Endothelial cell of umbilical vein (primary cell): ENCODE measurements at regions not wholly inside any gene's neighbourhood (a gene's known extent, or its start where the extent isn't known, plus 50 kb on each side); places are given as distances from the start of the nearest gene placed in this dataset.

Experiments
- BruUV-seq: library from RNA; stranded (reverse); fragments of 400-500 nt; replicated peaks from 2 replicates; lab custom pipeline; 2021; lab: Mats Ljungman, UMichigan
- CTCF ChIA-PET: fragments of 300-600, 350-600 bp; sonication (Branson Sonifier 250); formaldehyde crosslinking; loops from one replicate; lab custom pipeline; 2021; ENCODE audit warnings: antibody characterized with exemption, inconsistent platforms; lab: Charles Lee
- POLR2A ChIA-PET: fragments of 300-600, 350-600 bp; sonication (Branson Sonifier 250); formaldehyde crosslinking; loops from one replicate; lab custom pipeline; 2021; ENCODE audit warnings: antibody characterized with exemption, inconsistent platforms; lab: Charles Lee
- DNase-seq: peaks from one replicate; pipeline ENCODE4 v3.0.0-alpha.2; 2011; ENCODE audit warnings: low read depth, low spot score
- FAIRE-seq: peaks from 2 replicates; lab custom pipeline; 2011; peaks lifted over from hg19 to GRCh38; lab: Jason Lieb, UNC
- H2AFZ ChIP-seq: 2 replicates; pipeline ENCODE4 v1.6.0; 2012; ENCODE audit warnings: low read depth, low read length, control low read depth, inconsistent platforms
- H3K27ac ChIP-seq: 2 replicates; pipeline ENCODE4 v1.5.1; 2011; ENCODE audit warnings: low read depth, mild to moderate bottlenecking, control low read depth, low read length, moderate library complexity; ENCODE audit not compliant: insufficient read depth
- H3K27me3 ChIP-seq, 2 experiments: 2 replicates each; pipeline versions ENCODE4 v1.6.0 to v1.6.1; 2011; ENCODE audit warnings: low read length in 2 of 2, mixed read lengths in 1 of 2; ENCODE audit not compliant: control insufficient read depth in 2 of 2, insufficient read depth in 2 of 2
- H3K36me3 ChIP-seq, 2 experiments: 2 replicates in 1 of 2; 3 replicates in 1 of 2; pipeline ENCODE4 v1.5.1; 2011; ENCODE audit warnings: low read length in 2 of 2, mild to moderate bottlenecking in 1 of 2, moderate library complexity in 1 of 2; ENCODE audit not compliant: control insufficient read depth in 2 of 2, insufficient read depth in 2 of 2; ENCODE audit errors: extremely low read depth in 1 of 2
- H3K4me1 ChIP-seq: 3 replicates; pipeline ENCODE4 v1.5.1; 2011; ENCODE audit warnings: mild to moderate bottlenecking, low read length; ENCODE audit not compliant: control insufficient read depth, insufficient read depth; ENCODE audit errors: extremely low read depth
- H3K4me2 ChIP-seq: 2 replicates; pipeline ENCODE4 v1.6.1; 2011; ENCODE audit warnings: low read length, control low read depth, mixed read lengths; ENCODE audit not compliant: insufficient read depth
- H3K4me3 ChIP-seq, 3 experiments: fragments of 200-600 bp in 1 of 3; sonication (generic), shearing (Covaris generic) in 1 of 3; replicated peaks in 1 of 3; 2 replicates each; pipeline ENCODE4 v1.5.1; 2011 to 2016; ENCODE audit warnings: control low read depth in 3 of 3, low read length in 3 of 3, mild to moderate bottlenecking in 2 of 3, inconsistent platforms in 1 of 3, low read depth in 1 of 3, moderate library complexity in 1 of 3; ENCODE audit not compliant: insufficient read depth in 1 of 3
- H3K79me2 ChIP-seq: 2 replicates; pipeline ENCODE4 v1.6.0; 2012; ENCODE audit warnings: low read length, inconsistent platforms; ENCODE audit not compliant: control insufficient read depth, insufficient read depth
- H3K9ac ChIP-seq: replicated peaks from 2 replicates; pipeline ENCODE3; 2011; ENCODE audit warnings: low read length, control low read depth; ENCODE audit not compliant: insufficient read depth; ENCODE audit errors: extremely low read depth
- H3K9me1 ChIP-seq: replicated peaks from 3 replicates; pipeline ENCODE4 v1.6.0; 2011; ENCODE audit warnings: mild to moderate bottlenecking, low read length; ENCODE audit not compliant: control insufficient read depth, insufficient read depth; ENCODE audit errors: extremely low read depth
- H3K9me3 ChIP-seq: replicated peaks from 2 replicates; pipeline ENCODE4 v1.5.1; 2012; ENCODE audit warnings: low read length, inconsistent platforms; ENCODE audit not compliant: control insufficient read depth, insufficient read depth
- H4K20me1 ChIP-seq: replicated peaks from 2 replicates; pipeline ENCODE3; 2011; ENCODE audit warnings: mild to moderate bottlenecking, low read length; ENCODE audit not compliant: control insufficient read depth, insufficient read depth; ENCODE audit errors: extremely low read depth
- CTCF ChIP-seq, 2 donors: IDR thresholded peaks; 1 replicate in 1 of 2; 2 replicates in 1 of 2; pipeline ENCODE4 v1.5.1; 2011; ENCODE audit warnings: low read length in 2 of 2, mild to moderate bottlenecking in 2 of 2, moderate library complexity in 2 of 2, control low read depth in 1 of 2, inconsistent platforms in 1 of 2, low read depth in 1 of 2; ENCODE audit not compliant: insufficient read depth in 1 of 2; ENCODE audit errors: extremely low read depth in 1 of 2
- EZH2 ChIP-seq: IDR thresholded peaks from 2 replicates; pipeline ENCODE4 v1.6.1; 2012; ENCODE audit warnings: borderline replicate concordance, low read depth, mild to moderate bottlenecking, moderate library complexity, low read length, inconsistent platforms; ENCODE audit not compliant: severe bottlenecking
- FOS ChIP-seq: IDR thresholded peaks from 2 replicates; pipeline ENCODE4 v1.6.1; 2011; ENCODE audit warnings: mild to moderate bottlenecking, low read length, moderate library complexity, borderline replicate concordance; ENCODE audit not compliant: insufficient read depth
- GATA2 ChIP-seq: IDR thresholded peaks from 2 replicates; pipeline ENCODE4 v1.7.0; 2011; ENCODE audit warnings: low read depth, mild to moderate bottlenecking, moderate library complexity, mixed read lengths, low read length; ENCODE audit not compliant: insufficient read length, insufficient read depth
- JUN ChIP-seq: IDR thresholded peaks from 2 replicates; pipeline ENCODE4 v1.6.1; 2011; ENCODE audit warnings: borderline replicate concordance, low read depth; ENCODE audit not compliant: insufficient read length, insufficient read depth
- MAX ChIP-seq: IDR thresholded peaks from 2 replicates; pipeline ENCODE4 v1.6.1; 2011; ENCODE audit not compliant: insufficient read depth, insufficient read length
- MYC ChIP-seq: IDR thresholded peaks from one replicate; pipeline ENCODE4 v1.6.1; 2011; ENCODE audit warnings: mild to moderate bottlenecking, low read depth, low read length
- POLR2A ChIP-seq: IDR thresholded peaks from 2 replicates; pipeline ENCODE4 v1.6.1; 2012; ENCODE audit warnings: low read depth, mild to moderate bottlenecking, control low read depth, low read length
- POLR2AphosphoS5 ChIP-seq: IDR thresholded peaks from 2 replicates; pipeline ENCODE4 v1.6.1; 2012; ENCODE audit warnings: low read depth, mild to moderate bottlenecking, control low read depth, low read length, moderate library complexity; ENCODE audit not compliant: insufficient read depth
- dilution Hi-C: fragments of 300-500 bp; cut with MboI; formaldehyde crosslinking; loops from one replicate; pipeline ENCODE4 v1.15.0; 2019; ENCODE audit warnings: low sequenced_read_pairs; ENCODE audit not compliant: extremely low pct_ligation_motif_present
- intact Hi-C: fragments of 100-400 bp; cut with micrococcal nuclease; formaldehyde crosslinking; loops from one replicate; pipeline ENCODE4 v1.10.0; 2022

- no peaks in the 10 kb centered on the region for H3K79me2 ChIP-seq
- dilution Hi-C loops = no loop called here
- BruUV-seq = no TSS peak
- POLR2A ChIA-PET = no interaction called here
- H3K4me1 ChIP-seq = no peaks in the 10 kb centered on the region
- no peaks in the 10 kb centered on the region for H3K9me1 ChIP-seq
- no peak overlapping the region for H2AFZ ChIP-seq
- intact Hi-C loops = no loop called here
- CTCF ChIA-PET = no interaction called here
- no peaks in the 10 kb centered on the region for H3K36me3 ChIP-seq
- no peaks in the 10 kb centered on the region for H4K20me1 ChIP-seq
- FAIRE-seq (no peak), DNase-seq (no peak)
- no peaks in the 10 kb centered on the region for H3K9me3 ChIP-seq
- no peak overlapping the region for H3K4me3 ChIP-seq
- H3K27ac ChIP-seq = no peak overlapping the region
- no peak for TF ChIP-seq POLR2AphosphoS5
- no peak for TF ChIP-seq CTCF (IDR thresholded peaks at IDR 0.05; ENCODE audit: extremely low read depth in 1 of 2, insufficient read depth in 1 of 2, low read depth in 1 of 2, low read length in 2 of 2)
- no peak for TF ChIP-seq MYC
- no peak for TF ChIP-seq FOS
- no peak for TF ChIP-seq JUN
- TF ChIP-seq EZH2 = no peak
- TF ChIP-seq GATA2 = no peak
- no peak for TF ChIP-seq MAX
- TF ChIP-seq POLR2A = no peak
- no peaks in the 10 kb centered on the region for H3K27me3 ChIP-seq
- no peak overlapping the region for H3K9ac ChIP-seq
- H3K4me2 ChIP-seq = no peak overlapping the region
Observed at GRCh38 chrX:125137521-125137920, 182.2 kb upstream of the TEX13C start.
